ENCODE measurements at regions not wholly inside any gene's neighbourhood (a gene's known extent, or its start where the extent isn't known, plus 50 kb on each side); places are given as distances from the start of the nearest gene placed in this dataset.

DNA sequence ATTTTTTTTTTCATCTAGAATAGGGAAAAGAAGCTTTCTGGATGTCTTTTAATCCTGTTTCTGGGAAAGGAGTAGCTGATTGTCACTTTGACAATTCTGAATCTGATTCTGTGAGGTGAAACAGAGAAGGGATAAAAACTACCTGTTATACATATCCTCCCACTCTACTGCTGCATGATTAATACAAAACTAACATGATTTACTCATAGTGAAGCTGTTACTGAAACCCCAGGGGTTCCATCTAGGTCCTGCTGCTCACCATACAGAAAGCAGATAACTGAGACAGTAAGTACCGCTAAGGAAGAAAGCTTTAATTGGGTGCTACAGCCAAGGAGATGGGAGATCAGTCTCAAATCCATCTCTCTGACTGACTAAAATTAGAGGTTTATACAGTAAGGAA, 610.9 kb upstream of the ALCAM start:
- TF ChIP-seq, protein P1, sequence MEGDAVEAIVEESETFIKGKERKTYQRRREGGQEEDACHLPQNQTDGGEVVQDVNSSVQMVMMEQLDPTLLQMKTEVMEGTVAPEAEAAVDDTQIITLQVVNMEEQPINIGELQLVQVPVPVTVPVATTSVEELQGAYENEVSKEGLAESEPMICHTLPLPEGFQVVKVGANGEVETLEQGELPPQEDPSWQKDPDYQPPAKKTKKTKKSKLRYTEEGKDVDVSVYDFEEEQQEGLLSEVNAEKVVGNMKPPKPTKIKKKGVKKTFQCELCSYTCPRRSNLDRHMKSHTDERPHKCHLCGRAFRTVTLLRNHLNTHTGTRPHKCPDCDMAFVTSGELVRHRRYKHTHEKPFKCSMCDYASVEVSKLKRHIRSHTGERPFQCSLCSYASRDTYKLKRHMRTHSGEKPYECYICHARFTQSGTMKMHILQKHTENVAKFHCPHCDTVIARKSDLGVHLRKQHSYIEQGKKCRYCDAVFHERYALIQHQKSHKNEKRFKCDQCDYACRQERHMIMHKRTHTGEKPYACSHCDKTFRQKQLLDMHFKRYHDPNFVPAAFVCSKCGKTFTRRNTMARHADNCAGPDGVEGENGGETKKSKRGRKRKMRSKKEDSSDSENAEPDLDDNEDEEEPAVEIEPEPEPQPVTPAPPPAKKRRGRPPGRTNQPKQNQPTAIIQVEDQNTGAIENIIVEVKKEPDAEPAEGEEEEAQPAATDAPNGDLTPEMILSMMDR (IDR thresholded peaks at IDR 0.05; ENCODE audit: low read depth, low read length, missing control alignments), result no peak
- H3K4me3 ChIP-seq (ENCODE audit: low read depth, low read length), result no peak overlapping the region
- DNase-seq (ENCODE audit: low read depth), result no peak

DNA sequence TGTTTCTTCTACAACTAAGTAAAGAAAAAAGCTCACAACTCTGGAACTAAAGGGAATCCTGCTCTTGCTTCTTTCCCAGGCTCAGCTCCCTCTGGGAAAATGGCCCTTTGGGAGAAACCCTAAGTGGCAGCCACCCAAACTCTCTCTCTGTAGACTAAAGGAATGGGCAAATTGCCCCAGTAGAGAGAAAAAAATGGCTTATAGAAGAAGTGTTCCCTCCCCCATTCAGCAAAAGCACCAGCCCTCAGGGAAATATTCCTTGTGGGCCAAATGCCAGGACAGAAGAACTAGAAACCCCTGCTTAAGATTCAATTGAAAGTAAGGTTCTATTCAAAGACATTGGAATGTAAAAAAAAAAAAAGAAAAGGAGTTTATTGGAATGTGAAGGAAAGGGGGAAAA, 603.7 kb upstream of the ALCAM start:
- TF ChIP-seq, protein P1 (IDR thresholded peaks at IDR 0.05; ENCODE audit: low read depth, low read length, missing control alignments), result no peak
- no peak for DNase-seq (ENCODE audit: low read depth)
- no peak overlapping the region for H3K4me3 ChIP-seq (ENCODE audit: low read depth, low read length)

DNA sequence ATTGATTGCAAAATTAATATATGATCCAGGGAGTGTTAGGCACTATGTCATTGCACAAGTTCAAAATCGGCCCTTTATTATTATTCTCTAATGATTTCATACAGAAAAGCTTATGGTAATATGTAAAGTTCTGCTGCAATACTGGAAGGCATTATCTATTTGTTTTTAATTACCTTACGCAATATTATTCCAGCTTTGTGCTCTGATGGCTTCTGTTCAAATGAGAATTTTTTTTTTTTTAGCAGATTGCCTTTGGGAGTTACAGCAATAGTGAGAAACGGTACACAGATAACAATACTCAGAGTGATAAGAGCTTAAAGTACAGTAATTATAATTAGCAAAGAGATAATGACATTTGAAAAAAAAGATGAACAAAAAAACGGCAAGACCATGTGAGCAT, 602.2 kb upstream of the ALCAM start:
- H3K4me3 ChIP-seq (ENCODE audit: low read depth, low read length), result no peak overlapping the region
- DNase-seq (ENCODE audit: low read depth), result no peak
- TF ChIP-seq, protein P1 (IDR thresholded peaks at IDR 0.05; ENCODE audit: low read depth, low read length, missing control alignments), result no peak

DNA sequence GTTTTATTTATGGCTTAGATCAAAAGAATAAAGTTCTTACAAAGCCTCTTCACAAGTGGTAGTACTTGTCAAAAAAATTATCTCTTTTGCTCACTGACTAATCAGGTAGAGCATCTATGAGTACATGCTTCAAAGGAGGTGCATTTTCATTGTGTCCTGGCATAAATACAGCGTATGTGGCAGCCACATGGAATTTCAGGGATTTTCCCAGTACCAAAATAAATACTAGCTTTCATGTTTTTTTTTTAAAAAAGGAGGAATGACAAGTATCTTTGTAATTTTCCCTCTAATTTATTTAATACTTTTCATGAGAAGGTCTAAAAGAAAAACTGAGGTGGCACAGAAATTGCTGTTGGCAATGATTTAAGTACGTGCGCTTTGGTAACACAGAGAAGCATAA, 597.8 kb upstream of the ALCAM start:
- no peak for DNase-seq (ENCODE audit: low read depth)
- H3K4me3 ChIP-seq (ENCODE audit: low read depth, low read length), result no peak overlapping the region
- TF ChIP-seq, protein P1 (IDR thresholded peaks at IDR 0.05; ENCODE audit: low read depth, low read length, missing control alignments), result no peak

DNA sequence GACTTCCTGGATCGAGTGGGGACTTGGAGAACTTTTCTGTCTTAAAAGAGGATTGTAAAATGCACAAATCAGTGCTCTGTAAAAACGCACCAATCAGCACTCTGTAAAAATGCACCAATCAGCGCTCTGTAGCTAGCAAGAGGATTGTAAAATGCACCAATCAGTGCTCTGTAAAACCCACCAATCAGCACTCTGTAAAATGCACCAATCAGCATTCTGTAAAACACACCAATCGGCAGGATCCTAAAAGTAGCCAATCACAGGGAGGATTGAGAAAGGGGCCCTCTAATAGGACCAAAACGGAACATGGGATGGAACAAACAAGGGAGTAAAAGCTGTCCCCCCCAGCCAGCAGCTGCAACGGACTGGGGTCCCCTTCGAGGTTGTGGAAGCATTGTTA, 587.4 kb upstream of the ALCAM start:
- TF ChIP-seq, protein P1 (IDR thresholded peaks at IDR 0.05; ENCODE audit: low read depth, low read length, missing control alignments), result no peak

DNA sequence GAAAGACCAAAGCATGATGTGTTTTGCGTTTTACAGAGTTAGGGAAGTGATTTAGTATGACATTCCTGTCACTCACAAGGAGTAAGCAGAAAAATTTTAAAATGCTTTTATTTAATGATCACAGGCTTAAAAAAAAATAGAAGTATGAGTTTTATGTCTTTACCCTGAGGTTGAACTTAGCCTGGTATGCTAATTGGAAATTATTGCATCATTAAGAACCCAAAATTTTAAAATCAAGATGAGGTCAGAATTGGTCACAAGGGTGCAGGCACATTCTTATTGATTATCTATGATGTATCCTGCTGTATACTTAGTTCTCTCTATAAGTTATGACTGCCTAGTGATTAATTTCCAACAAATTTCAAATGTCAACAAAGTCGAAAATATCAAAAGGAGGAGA, 585.6 kb upstream of the ALCAM start:
- no peak overlapping the region for H3K4me3 ChIP-seq (ENCODE audit: low read depth, low read length)
- TF ChIP-seq, protein P1 (IDR thresholded peaks at IDR 0.05; ENCODE audit: low read depth, low read length, missing control alignments), result no peak
- DNase-seq (ENCODE audit: low read depth), result no peak

More for the DNA sequence above, 587.4 kb upstream of the ALCAM start:
- DNase-seq (ENCODE audit: low read depth), result no peak
- H3K4me3 ChIP-seq (ENCODE audit: low read depth, low read length), result no peak overlapping the region

DNA sequence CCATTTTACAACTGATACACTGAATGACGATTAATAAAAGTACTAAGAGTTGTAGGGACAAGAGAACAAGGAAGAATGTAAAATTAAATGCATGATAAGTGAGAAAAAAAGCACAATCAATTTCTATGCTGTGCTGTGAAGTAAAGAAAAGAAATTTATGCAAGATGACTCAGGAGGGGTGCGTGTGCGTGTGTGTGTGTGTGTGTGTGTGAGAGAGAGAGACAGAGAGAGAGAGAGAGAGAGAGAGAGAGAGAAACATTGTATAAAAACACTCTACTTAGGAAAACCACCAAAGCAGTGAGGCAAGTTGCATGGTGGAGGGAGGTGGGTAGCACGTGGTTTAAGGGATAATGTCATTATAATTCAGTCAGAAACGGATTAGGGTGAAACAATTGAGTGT, 580.8 kb upstream of the ALCAM start:
- H3K4me3 ChIP-seq (ENCODE audit: low read depth, low read length), result no peak overlapping the region
- no peak for DNase-seq (ENCODE audit: low read depth)
- TF ChIP-seq, protein P1 (IDR thresholded peaks at IDR 0.05; ENCODE audit: low read depth, low read length, missing control alignments), result no peak

Data from GM12864 (cell line).